ENCODE measurements at regions not wholly inside any gene's neighbourhood (a gene's known extent, or its start where the extent isn't known, plus 50 kb on each side); places are given as distances from the start of the nearest gene placed in this dataset.

- peaks cover 0 to 7% (median 0%) of the 10 kb centered on the region in 3 donors for H3K9me3 ChIP-seq
- no peaks in the 10 kb centered on the region for H3K4me1 ChIP-seq
- H3K27me3 ChIP-seq: no peaks in the 10 kb centered on the region
- intact Hi-C loops (cut with DNase I; ENCODE audit: low total_unique reads): no loop called here
- no peak for DNase-seq
- no peak for TF ChIP-seq CTCF (IDR thresholded peaks at IDR 0.05)
- H3K36me3 ChIP-seq: no peaks in the 10 kb centered on the region
- H3K27ac ChIP-seq: no peak overlapping the region
- H3K4me3 ChIP-seq: no peak overlapping the region
These were observed 118.9 kb upstream of the NT5C1B start for GRCh38 chr2:18708203-18708715.

GRCh38 chr2:18706001-18706400 is 116.6 kb upstream of the NT5C1B start:
- H3K4me1 ChIP-seq: no peaks in the 10 kb centered on the region
- no peak overlapping the region for H3K4me3 ChIP-seq
- intact Hi-C loops (cut with DNase I; ENCODE audit: low total_unique reads): no loop called here
- TF ChIP-seq CTCF (IDR thresholded peaks at IDR 0.05): no peak
- no peaks in the 10 kb centered on the region for H3K27me3 ChIP-seq
- no peak overlapping the region for H3K27ac ChIP-seq
- H3K36me3 ChIP-seq: no peaks in the 10 kb centered on the region
- no peaks in the 10 kb centered on the region for H3K9me3 ChIP-seq
- no peak for DNase-seq

- H3K27ac ChIP-seq: no peak overlapping the region
These were observed 114.9 kb upstream of the NT5C1B start for GRCh38 chr2:18704276-18704675.

GRCh38 chr2:18703555-18703954 is 114.2 kb upstream of the NT5C1B start:
- H3K4me3 ChIP-seq: no peak overlapping the region
- no peak for DNase-seq
- TF ChIP-seq CTCF (IDR thresholded peaks at IDR 0.05): no peak
- intact Hi-C loops (cut with DNase I; ENCODE audit: low total_unique reads): no loop called here
- H3K36me3 ChIP-seq: no peaks in the 10 kb centered on the region
- H3K27ac ChIP-seq: no peak overlapping the region
- H3K9me3 ChIP-seq: no peaks in the 10 kb centered on the region
- no peaks in the 10 kb centered on the region for H3K27me3 ChIP-seq
- H3K4me1 ChIP-seq: no peaks in the 10 kb centered on the region

More at GRCh38 chr2:18704276-18704675, 114.9 kb upstream of the NT5C1B start:
- Histone ChIP-seq H3K36me3 (no peaks in the 10 kb centered on the region), H3K27me3 (no peaks in the 10 kb centered on the region), H3K9me3 (no peaks in the 10 kb centered on the region), H3K4me1 (no peaks in the 10 kb centered on the region), H3K4me3 (no peak overlapping the region)
- no peak for DNase-seq
- no peak for TF ChIP-seq CTCF (IDR thresholded peaks at IDR 0.05)
- intact Hi-C loops (cut with DNase I; ENCODE audit: low total_unique reads): no loop called here

- Histone ChIP-seq H3K4me3 (no peak overlapping the region), H3K36me3 (no peaks in the 10 kb centered on the region), H3K27me3 (no peaks in the 10 kb centered on the region), H3K9me3 (no peaks in the 10 kb centered on the region), H3K27ac (no peak overlapping the region), H3K4me1 (no peaks in the 10 kb centered on the region)
- intact Hi-C loops (cut with DNase I; ENCODE audit: low total_unique reads): no loop called here
- no peak for DNase-seq
- no peak for TF ChIP-seq CTCF (IDR thresholded peaks at IDR 0.05)
These were observed 112.6 kb upstream of the NT5C1B start for GRCh38 chr2:18701981-18702380.

- TF ChIP-seq CTCF (IDR thresholded peaks at IDR 0.05): no peak
- no peak for DNase-seq
- Histone ChIP-seq H3K27ac (no peak overlapping the region), H3K27me3 (no peaks in the 10 kb centered on the region), H3K36me3 (no peaks in the 10 kb centered on the region), H3K4me3 (no peak overlapping the region), H3K4me1 (no peaks in the 10 kb centered on the region), H3K9me3 (no peaks in the 10 kb centered on the region)
- intact Hi-C loops (cut with DNase I; ENCODE audit: low total_unique reads): no loop called here
These were observed 112.2 kb upstream of the NT5C1B start for GRCh38 chr2:18701546-18701945.
